ENCODE measurements at regions not wholly inside any gene's neighbourhood (a gene's known extent, or its start where the extent isn't known, plus 50 kb on each side); places are given as distances from the start of the nearest gene placed in this dataset.

DNA sequence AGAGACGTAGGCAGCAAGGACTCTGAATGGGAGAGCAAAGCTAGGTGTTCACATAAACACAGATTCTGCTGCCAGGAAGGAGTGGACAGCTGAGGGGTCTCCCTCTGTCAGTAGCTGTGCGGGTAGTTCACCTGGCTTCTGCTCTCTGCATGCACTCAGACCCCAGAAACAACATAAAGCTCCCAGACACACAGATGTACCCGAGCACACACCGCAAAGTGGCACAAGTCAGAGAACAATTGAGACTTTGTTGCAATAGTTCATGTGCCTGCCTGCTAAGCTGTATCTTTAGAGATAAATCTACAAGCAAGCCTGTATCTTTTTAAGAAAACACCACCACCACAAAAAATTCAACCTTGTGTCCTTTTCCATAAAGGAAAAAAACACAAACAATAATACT, 420.0 kb upstream of the ST6GAL2 start:
- Histone ChIP-seq H3K4me1 (no peaks in the 10 kb centered on the region), H3K27ac (no peak overlapping the region), H3K27me3 (no peaks in the 10 kb centered on the region), H3K36me3 (no peaks in the 10 kb centered on the region), H3K4me3 (no peak overlapping the region), H3K9me3 (no peaks in the 10 kb centered on the region)
- intact Hi-C loops (cut with DNase I; ENCODE audit: low total_unique reads): no loop called here
- TF ChIP-seq POLR2A (IDR thresholded peaks at IDR 0.05): no peak
- no peak for TF ChIP-seq POLR2AphosphoS5 (IDR thresholded peaks at IDR 0.05)
- TF ChIP-seq, protein P1, sequence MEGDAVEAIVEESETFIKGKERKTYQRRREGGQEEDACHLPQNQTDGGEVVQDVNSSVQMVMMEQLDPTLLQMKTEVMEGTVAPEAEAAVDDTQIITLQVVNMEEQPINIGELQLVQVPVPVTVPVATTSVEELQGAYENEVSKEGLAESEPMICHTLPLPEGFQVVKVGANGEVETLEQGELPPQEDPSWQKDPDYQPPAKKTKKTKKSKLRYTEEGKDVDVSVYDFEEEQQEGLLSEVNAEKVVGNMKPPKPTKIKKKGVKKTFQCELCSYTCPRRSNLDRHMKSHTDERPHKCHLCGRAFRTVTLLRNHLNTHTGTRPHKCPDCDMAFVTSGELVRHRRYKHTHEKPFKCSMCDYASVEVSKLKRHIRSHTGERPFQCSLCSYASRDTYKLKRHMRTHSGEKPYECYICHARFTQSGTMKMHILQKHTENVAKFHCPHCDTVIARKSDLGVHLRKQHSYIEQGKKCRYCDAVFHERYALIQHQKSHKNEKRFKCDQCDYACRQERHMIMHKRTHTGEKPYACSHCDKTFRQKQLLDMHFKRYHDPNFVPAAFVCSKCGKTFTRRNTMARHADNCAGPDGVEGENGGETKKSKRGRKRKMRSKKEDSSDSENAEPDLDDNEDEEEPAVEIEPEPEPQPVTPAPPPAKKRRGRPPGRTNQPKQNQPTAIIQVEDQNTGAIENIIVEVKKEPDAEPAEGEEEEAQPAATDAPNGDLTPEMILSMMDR (IDR thresholded peaks at IDR 0.05): no peak
- TF ChIP-seq EP300 (IDR thresholded peaks at IDR 0.05): no peak
- WGBS, 5 donors: 23 to 42% (median 26%) methylated on average over 4 of the region's 4 CpGs
- no peak for DNase-seq

GRCh38 chr2:107306881-107307280, 420.9 kb upstream of the ST6GAL2 start:
- Histone ChIP-seq H3K36me3 (no peaks in the 10 kb centered on the region), H3K4me3 (no peak overlapping the region), H3K27ac (no peak overlapping the region), H3K27me3 (no peaks in the 10 kb centered on the region), H3K9me3 (no peaks in the 10 kb centered on the region), H3K4me1 (no peaks in the 10 kb centered on the region)
- 64 to 78% (median 76%) methylated on average over 2 of the region's 2 CpGs for WGBS, 5 donors
- TF ChIP-seq, protein P1 (IDR thresholded peaks at IDR 0.05): no peak
- TF ChIP-seq POLR2AphosphoS5 (IDR thresholded peaks at IDR 0.05): no peak
- TF ChIP-seq EP300 (IDR thresholded peaks at IDR 0.05): no peak
- TF ChIP-seq POLR2A (IDR thresholded peaks at IDR 0.05): no peak
- DNase-seq: no peak
- intact Hi-C loops (cut with DNase I; ENCODE audit: low total_unique reads): no loop called here

- TF ChIP-seq EP300 (IDR thresholded peaks at IDR 0.05): no peak
- TF ChIP-seq POLR2AphosphoS5 (IDR thresholded peaks at IDR 0.05): no peak
- TF ChIP-seq, protein P1 (IDR thresholded peaks at IDR 0.05): no peak
- TF ChIP-seq POLR2A (IDR thresholded peaks at IDR 0.05): no peak
- WGBS, 5 donors: 84 to 92% (median 92%) methylated on average over 1 of the region's 1 CpG
- no peaks in the 10 kb centered on the region for H3K4me1 ChIP-seq
- H3K27me3 ChIP-seq: no peaks in the 10 kb centered on the region
- DNase-seq: no peak
- no peak overlapping the region for H3K4me3 ChIP-seq
- H3K9me3 ChIP-seq: no peaks in the 10 kb centered on the region
- H3K27ac ChIP-seq: no peak overlapping the region
- no peaks in the 10 kb centered on the region for H3K36me3 ChIP-seq
- intact Hi-C loops (cut with DNase I; ENCODE audit: low total_unique reads): no loop called here
Observed at GRCh38 chr2:107308835-107309234, 422.9 kb upstream of the ST6GAL2 start.

DNA sequence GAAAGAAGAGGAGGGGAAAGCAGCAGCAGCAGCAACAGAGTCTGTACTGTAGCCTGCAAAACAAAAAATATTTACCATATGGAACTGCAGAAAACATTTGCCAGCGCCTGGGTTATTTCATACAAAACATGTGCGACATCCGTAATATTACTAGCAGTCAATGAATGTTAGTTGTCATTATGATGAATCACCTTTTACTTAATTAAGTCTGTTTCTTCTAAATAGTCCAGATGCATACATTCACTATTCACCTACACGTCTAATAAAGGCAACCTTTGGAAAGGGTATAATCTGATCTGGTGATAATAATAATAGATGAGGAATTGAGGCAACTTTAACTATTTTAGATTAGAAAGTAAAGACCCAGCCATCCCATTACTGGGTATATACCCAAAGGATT, 426.3 kb upstream of the ST6GAL2 start:
- DNase-seq: no peak
- no peaks in the 10 kb centered on the region for H3K36me3 ChIP-seq
- H3K27me3 ChIP-seq: no peaks in the 10 kb centered on the region
- WGBS, 5 donors: 34 to 74% (median 53%) methylated on average over 4 of the region's 4 CpGs
- H3K4me1 ChIP-seq: no peaks in the 10 kb centered on the region
- intact Hi-C loops (cut with DNase I; ENCODE audit: low total_unique reads): no loop called here
- H3K9me3 ChIP-seq: no peaks in the 10 kb centered on the region
- TF ChIP-seq, protein P1 (IDR thresholded peaks at IDR 0.05): no peak
- TF ChIP-seq EP300 (IDR thresholded peaks at IDR 0.05): no peak
- TF ChIP-seq POLR2A (IDR thresholded peaks at IDR 0.05): no peak
- TF ChIP-seq POLR2AphosphoS5 (IDR thresholded peaks at IDR 0.05): no peak
- no peak overlapping the region for H3K27ac ChIP-seq
- H3K4me3 ChIP-seq: no peak overlapping the region

Data from stomach (tissue), 8 donors.